ENCODE measurements at regions not wholly inside any gene's neighbourhood (a gene's known extent, or its start where the extent isn't known, plus 50 kb on each side); places are given as distances from the start of the nearest gene placed in this dataset.

DNA sequence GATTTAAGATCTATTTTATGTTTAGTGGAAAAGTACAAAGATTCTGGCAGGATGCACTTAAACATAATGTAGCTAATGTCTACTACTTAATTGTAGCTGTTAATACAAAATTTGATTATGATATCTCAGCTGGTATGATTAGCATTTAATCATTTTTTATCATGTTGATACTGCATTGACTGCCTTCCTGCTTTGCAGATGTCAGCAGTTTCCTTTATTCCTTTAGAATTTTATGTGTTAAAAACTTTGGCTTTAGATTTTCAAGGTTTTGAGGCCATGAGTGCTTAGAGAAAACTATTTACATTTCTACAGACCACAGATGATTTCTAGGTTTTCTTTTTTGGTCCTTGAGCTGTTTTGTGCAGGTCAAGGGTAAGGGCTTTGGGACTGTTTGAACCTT, 152.2 kb downstream of the ZNF326 start:
- no peak overlapping the region for H3K27ac ChIP-seq
- no peaks in the 10 kb centered on the region for H3K9me3 ChIP-seq
- ATAC-seq = no peak
- no peak overlapping the region for H3K4me3 ChIP-seq
- intact Hi-C loops (cut with DNase I) = no loop called here
- no peaks in the 10 kb centered on the region for H3K4me1 ChIP-seq
- no peaks in the 10 kb centered on the region for H3K27me3 ChIP-seq (ENCODE audit: insufficient read depth in 3 of 3, low read length in 2 of 3)
- no peak for TF ChIP-seq CTCF (IDR thresholded peaks at IDR 0.05)
- DNase-seq = no peak
- no peaks in the 10 kb centered on the region for H3K36me3 ChIP-seq (ENCODE audit: insufficient read depth in 1 of 2, low read depth in 1 of 2)

GRCh38 chr1:90144820-90145219, 149.9 kb downstream of the ZNF326 start:
- TF ChIP-seq CTCF (IDR thresholded peaks at IDR 0.05) = no peak
- Histone ChIP-seq H3K4me3 (no peak overlapping the region), H3K27me3 (ENCODE audit: insufficient read depth in 3 of 3, low read length in 2 of 3) (no peaks in the 10 kb centered on the region), H3K27ac (no peak overlapping the region), H3K4me1 (no peaks in the 10 kb centered on the region), H3K9me3 (no peaks in the 10 kb centered on the region), H3K36me3 (ENCODE audit: insufficient read depth in 1 of 2, low read depth in 1 of 2) (no peaks in the 10 kb centered on the region)
- ATAC-seq = no peak
- WGBS, 3 donors = 29 to 76% (median 76%) methylated on average over 1 of the region's 1 CpG
- DNase-seq = no peak
- intact Hi-C loops (cut with DNase I) = no loop called here

GRCh38 chr1:90143591-90143990, 148.7 kb downstream of the ZNF326 start:
- DNase-seq (no peak), ATAC-seq (no peak)
- 94 to 97% (median 94%) methylated on average over 1 of the region's 1 CpG for WGBS, 3 donors
- intact Hi-C loops (cut with DNase I) = no loop called here
- H3K4me1 ChIP-seq = no peaks in the 10 kb centered on the region
- no peaks in the 10 kb centered on the region for H3K36me3 ChIP-seq (ENCODE audit: insufficient read depth in 1 of 2, low read depth in 1 of 2)
- no peaks in the 10 kb centered on the region for H3K9me3 ChIP-seq
- no peak overlapping the region for H3K4me3 ChIP-seq
- no peak for TF ChIP-seq CTCF (IDR thresholded peaks at IDR 0.05)
- no peak overlapping the region for H3K27ac ChIP-seq
- no peaks in the 10 kb centered on the region for H3K27me3 ChIP-seq (ENCODE audit: insufficient read depth in 3 of 3, low read length in 2 of 3)

DNA sequence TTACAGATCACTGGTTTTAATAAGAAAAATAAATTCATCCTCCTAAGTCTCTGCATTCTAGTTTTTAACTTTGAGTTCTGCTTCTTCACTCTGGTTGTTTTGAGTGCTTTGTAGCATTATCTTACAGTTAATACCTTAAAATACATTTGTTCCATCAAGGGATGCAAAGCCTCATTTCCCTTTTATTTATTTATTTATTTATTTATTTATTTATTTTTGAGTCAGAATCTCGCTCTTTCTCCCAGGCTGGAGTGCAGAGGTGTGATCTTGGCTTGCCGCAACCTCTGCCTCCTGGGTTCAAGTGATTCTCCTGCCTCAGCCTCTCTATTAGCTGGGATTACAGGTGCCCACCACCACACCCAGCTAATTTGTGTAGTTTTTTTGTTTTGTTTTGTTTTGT, 147.8 kb downstream of the ZNF326 start:
- intact Hi-C loops (cut with DNase I) = no loop called here
- no peak for ATAC-seq

More for the DNA sequence above, 147.8 kb downstream of the ZNF326 start:
- no peaks in the 10 kb centered on the region for H3K36me3 ChIP-seq (ENCODE audit: insufficient read depth in 1 of 2, low read depth in 1 of 2)
- H3K4me1 ChIP-seq = no peaks in the 10 kb centered on the region
- no peak overlapping the region for H3K4me3 ChIP-seq
- no peaks in the 10 kb centered on the region for H3K9me3 ChIP-seq
- no peak overlapping the region for H3K27ac ChIP-seq
- 90 to 96% (median 92%) methylated on average over 2 of the region's 2 CpGs for WGBS, 3 donors
- no peaks in the 10 kb centered on the region for H3K27me3 ChIP-seq (ENCODE audit: insufficient read depth in 3 of 3, low read length in 2 of 3)
- DNase-seq = no peak
- no peak for TF ChIP-seq CTCF (IDR thresholded peaks at IDR 0.05)
